PC-9 (cell line): ENCODE measurements at regions not wholly inside any gene's neighbourhood (a gene's known extent, or its start where the extent isn't known, plus 50 kb on each side); places are given as distances from the start of the nearest gene placed in this dataset.
"Not testable (repeated sequence)": the region's sequence is repeated elsewhere in the genome, so short reads cannot be mapped to it uniquely, and the experiment has no call there.

Experiments used
- EZH2 ChIP-seq: fragments of 200-600 bp; sonication (generic); IDR thresholded peaks from 2 replicates; pipeline ENCODE4 v1.8.0; 2017; ENCODE audit warnings: antibody characterized with exemption, low read depth
- TF ChIP-seq, protein P1 (sequence below): fragments of 200-600 bp; sonication (generic); conservative IDR thresholded peaks from 2 replicates; pipeline ENCODE4 v1.6.1; 2017; ENCODE audit warnings: mixed run types, antibody characterized with exemption, mild to moderate bottlenecking, moderate library complexity

- not testable (repeated sequence) for TF ChIP-seq EZH2
- TF ChIP-seq, protein P1, sequence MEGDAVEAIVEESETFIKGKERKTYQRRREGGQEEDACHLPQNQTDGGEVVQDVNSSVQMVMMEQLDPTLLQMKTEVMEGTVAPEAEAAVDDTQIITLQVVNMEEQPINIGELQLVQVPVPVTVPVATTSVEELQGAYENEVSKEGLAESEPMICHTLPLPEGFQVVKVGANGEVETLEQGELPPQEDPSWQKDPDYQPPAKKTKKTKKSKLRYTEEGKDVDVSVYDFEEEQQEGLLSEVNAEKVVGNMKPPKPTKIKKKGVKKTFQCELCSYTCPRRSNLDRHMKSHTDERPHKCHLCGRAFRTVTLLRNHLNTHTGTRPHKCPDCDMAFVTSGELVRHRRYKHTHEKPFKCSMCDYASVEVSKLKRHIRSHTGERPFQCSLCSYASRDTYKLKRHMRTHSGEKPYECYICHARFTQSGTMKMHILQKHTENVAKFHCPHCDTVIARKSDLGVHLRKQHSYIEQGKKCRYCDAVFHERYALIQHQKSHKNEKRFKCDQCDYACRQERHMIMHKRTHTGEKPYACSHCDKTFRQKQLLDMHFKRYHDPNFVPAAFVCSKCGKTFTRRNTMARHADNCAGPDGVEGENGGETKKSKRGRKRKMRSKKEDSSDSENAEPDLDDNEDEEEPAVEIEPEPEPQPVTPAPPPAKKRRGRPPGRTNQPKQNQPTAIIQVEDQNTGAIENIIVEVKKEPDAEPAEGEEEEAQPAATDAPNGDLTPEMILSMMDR: not testable (repeated sequence)
These were observed 145.1 kb downstream of the AKR1D1 start for GRCh38 chr7:138221388-138221787.
